ENCODE measurements at regions not wholly inside any gene's neighbourhood (a gene's known extent, or its start where the extent isn't known, plus 50 kb on each side); places are given as distances from the start of the nearest gene placed in this dataset.

DNA sequence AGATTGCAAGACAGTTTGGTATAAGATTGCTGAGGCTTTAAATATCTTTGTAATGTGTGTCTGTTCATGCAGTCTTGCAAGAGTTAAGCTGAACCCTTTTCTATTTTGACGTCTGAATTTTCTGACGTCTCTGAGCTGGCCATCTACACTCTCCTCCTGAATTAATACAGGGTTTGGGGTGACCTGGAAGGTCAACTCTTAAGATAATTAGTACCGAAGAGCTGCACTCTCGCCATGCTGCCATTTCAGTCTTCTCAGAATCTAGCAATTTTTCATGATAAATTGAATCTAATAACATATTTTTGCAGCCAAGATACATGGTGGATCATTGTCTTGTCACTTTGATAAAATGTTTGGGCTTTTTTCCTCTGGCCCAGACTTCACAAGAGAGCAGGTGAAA lies 1245.2 kb upstream of the CELF4 start:
- in situ Hi-C loops (cut with MboI; ENCODE audit: low pct_unique_long_range_greater_than_20kb, low sequenced_read_pairs, unreplicated experiment) = no loop called here
- TF ChIP-seq, protein P1, sequence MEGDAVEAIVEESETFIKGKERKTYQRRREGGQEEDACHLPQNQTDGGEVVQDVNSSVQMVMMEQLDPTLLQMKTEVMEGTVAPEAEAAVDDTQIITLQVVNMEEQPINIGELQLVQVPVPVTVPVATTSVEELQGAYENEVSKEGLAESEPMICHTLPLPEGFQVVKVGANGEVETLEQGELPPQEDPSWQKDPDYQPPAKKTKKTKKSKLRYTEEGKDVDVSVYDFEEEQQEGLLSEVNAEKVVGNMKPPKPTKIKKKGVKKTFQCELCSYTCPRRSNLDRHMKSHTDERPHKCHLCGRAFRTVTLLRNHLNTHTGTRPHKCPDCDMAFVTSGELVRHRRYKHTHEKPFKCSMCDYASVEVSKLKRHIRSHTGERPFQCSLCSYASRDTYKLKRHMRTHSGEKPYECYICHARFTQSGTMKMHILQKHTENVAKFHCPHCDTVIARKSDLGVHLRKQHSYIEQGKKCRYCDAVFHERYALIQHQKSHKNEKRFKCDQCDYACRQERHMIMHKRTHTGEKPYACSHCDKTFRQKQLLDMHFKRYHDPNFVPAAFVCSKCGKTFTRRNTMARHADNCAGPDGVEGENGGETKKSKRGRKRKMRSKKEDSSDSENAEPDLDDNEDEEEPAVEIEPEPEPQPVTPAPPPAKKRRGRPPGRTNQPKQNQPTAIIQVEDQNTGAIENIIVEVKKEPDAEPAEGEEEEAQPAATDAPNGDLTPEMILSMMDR (IDR thresholded peaks at IDR 0.05; ENCODE audit: extremely low read depth, insufficient read depth, missing control alignments) = no peak
- no peak for DNase-seq (ENCODE audit: low spot score)

- TF ChIP-seq, protein P1 (IDR thresholded peaks at IDR 0.05; ENCODE audit: extremely low read depth, insufficient read depth, missing control alignments) = no peak
- DNase-seq (ENCODE audit: low spot score) = no peak
- in situ Hi-C loops (cut with MboI; ENCODE audit: low pct_unique_long_range_greater_than_20kb, low sequenced_read_pairs, unreplicated experiment) = no loop called here
Observed at GRCh38 chr18:38807915-38808314, 1242.3 kb upstream of the CELF4 start.

- TF ChIP-seq, protein P1 (IDR thresholded peaks at IDR 0.05; ENCODE audit: extremely low read depth, insufficient read depth, missing control alignments) = no peak
- no peak for DNase-seq (ENCODE audit: low spot score)
- in situ Hi-C loops (cut with MboI; ENCODE audit: low pct_unique_long_range_greater_than_20kb, low sequenced_read_pairs, unreplicated experiment) = no loop called here
Observed at GRCh38 chr18:38805256-38805655, 1239.7 kb upstream of the CELF4 start.

- in situ Hi-C loops (cut with MboI; ENCODE audit: low pct_unique_long_range_greater_than_20kb, low sequenced_read_pairs, unreplicated experiment) = no loop called here
- no peak for DNase-seq (ENCODE audit: low spot score)
- TF ChIP-seq, protein P1 (IDR thresholded peaks at IDR 0.05; ENCODE audit: extremely low read depth, insufficient read depth, missing control alignments) = no peak
Observed at GRCh38 chr18:38801640-38802039, 1236.0 kb upstream of the CELF4 start.

DNA sequence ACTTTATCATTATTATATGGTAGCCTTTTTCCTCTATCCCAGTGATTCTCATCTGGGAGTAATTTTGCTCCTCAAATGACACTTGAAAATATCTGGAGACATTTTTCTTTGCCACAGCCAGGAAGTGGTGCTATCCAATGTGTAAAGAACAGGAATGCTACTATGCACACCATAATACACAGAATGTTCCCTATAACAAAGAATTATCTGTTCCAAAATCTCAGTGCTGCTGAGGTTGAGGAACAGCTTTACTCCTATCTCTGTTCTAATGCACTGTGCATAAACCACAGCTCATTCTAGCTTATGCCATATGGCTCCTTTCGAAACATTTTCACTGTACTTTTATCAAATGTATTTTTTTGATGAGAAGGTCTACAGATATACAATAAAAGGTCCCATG lies 1231.2 kb upstream of the CELF4 start:
- in situ Hi-C loops (cut with MboI; ENCODE audit: low pct_unique_long_range_greater_than_20kb, low sequenced_read_pairs, unreplicated experiment) = no loop called here
- TF ChIP-seq, protein P1 (IDR thresholded peaks at IDR 0.05; ENCODE audit: extremely low read depth, insufficient read depth, missing control alignments) = no peak
- no peak for DNase-seq (ENCODE audit: low spot score)

DNA sequence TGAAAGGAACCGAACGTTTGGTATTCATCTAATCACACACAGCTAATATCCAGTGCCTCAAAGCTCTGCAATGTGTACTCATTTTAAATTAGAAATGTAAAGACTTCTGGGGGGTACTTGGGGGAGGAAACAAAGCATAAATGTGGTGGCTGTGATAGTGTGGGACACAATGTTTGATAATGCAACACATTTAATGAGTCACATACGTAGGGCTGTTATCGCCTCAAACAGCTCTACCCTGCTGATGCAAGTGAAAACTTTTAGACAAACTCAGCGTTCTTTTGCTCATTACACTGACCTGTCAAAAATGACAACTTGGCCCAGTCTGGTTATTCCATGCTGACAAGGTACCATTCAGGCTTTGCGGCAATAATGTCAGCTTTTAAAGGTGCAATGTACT lies 1227.1 kb upstream of the CELF4 start:
- TF ChIP-seq, protein P1 (IDR thresholded peaks at IDR 0.05; ENCODE audit: extremely low read depth, insufficient read depth, missing control alignments) = no peak
- DNase-seq (ENCODE audit: low spot score) = no peak
- in situ Hi-C loops (cut with MboI; ENCODE audit: low pct_unique_long_range_greater_than_20kb, low sequenced_read_pairs, unreplicated experiment) = no loop called here

DNA sequence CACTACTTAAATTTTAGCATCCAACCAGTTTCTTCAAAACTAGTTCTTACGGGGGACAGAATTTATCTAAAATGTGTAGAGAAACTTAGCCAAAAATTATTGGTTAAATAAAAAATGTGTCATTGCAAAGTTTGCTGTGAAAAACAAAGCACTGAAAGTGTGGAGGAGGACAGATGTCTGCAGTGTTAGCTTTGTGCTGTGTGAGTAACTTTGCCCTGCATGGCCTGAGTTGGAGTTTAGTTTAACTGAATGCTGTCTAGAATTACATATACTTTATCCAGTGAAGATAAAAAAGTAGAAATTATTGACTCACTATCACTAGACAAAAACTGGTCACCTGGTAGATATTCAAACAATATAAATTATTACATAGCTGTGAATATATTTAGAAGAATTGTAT lies 1225.2 kb upstream of the CELF4 start:
- no peak for DNase-seq (ENCODE audit: low spot score)
- TF ChIP-seq, protein P1 (IDR thresholded peaks at IDR 0.05; ENCODE audit: extremely low read depth, insufficient read depth, missing control alignments) = no peak
- in situ Hi-C loops (cut with MboI; ENCODE audit: low pct_unique_long_range_greater_than_20kb, low sequenced_read_pairs, unreplicated experiment) = no loop called here
